HG03342 (cell line): ENCODE measurements at regions not wholly inside any gene's neighbourhood (a gene's known extent, or its start where the extent isn't known, plus 50 kb on each side); places are given as distances from the start of the nearest gene placed in this dataset.
"Not testable (repeated sequence)": the region's sequence is repeated elsewhere in the genome, so short reads cannot be mapped to it uniquely, and the experiment has no call there.

ENCODE experiments used
- ATAC-seq: cut with Tn5 transposase; IDR thresholded peaks from one replicate; pipeline ENCODE4 v1.9.1; 2021; ENCODE audit warnings: mild to moderate bottlenecking, moderate library complexity; ENCODE audit not compliant: unreplicated experiment

DNA sequence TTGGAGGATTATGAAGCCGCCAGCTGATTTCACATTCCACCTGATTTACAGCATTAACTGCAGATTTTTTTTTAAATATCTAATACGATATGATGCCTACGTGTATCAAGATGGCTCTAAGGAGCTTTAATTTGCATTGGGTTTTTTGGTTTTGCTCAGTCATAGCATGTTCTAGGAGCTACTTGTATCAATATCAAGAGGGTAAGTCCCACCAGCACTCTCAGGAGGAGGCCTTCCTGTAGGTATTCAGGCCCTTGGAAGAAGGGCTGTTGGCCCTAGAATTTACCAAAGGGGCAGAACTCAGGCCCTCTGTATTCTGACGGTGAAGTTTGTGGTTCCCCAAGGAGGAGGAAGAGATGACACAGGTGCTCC is 97.2 kb upstream of the IPO5 start:
- ATAC-seq = peak; percentile 35

- no peak for ATAC-seq
Measured at GRCh38 chr13:97858161-97858560, 95.3 kb upstream of the IPO5 start.

GRCh38 chr13:97866346-97866745 is 87.1 kb upstream of the IPO5 start:
- ATAC-seq = no peak

GRCh38 chr13:97866751-97867150 is 86.7 kb upstream of the IPO5 start:
- no peak for ATAC-seq

GRCh38 chr13:97873398-97873797 is 80.1 kb upstream of the IPO5 start:
- no peak for ATAC-seq

DNA sequence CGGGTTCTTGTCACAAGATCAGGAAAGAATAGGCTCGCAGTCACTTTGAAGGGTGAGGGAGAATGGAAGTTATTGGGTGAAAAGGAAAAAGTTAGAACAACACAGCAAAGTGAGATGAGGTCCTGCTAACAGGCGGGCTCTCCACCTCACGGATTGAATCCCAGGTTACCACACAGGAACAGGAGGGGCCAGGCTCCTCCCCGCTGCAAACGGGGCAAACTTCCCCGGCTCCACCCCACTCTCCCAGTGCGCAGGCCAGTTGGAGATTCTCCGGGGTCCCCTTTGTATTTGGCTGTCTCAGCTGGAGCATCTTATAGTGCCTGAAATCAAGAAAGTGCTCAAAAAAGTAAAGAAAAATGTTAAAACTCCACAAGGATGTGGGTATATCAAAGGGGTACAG is 78.3 kb upstream of the IPO5 start:
- ATAC-seq = no peak

DNA sequence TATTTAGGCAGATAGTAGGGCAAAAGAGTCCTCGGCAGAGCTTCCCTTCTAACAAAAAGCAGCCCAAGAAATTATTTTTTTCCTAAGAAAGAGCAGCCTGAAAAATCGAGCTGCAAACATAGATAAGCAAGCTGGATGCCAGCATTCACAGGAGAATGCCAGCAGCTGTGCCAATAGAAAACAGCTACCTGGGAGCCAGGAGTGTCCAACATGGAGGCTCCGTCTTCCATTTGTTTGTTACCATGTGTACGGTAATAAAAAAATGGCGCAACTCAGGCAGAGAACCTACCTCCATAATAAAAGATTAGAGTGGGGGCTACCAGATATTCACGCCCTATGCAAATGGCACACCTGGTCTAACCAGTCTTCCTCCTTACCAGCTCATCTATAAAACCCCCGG is 77.6 kb upstream of the IPO5 start:
- no peak for ATAC-seq

DNA sequence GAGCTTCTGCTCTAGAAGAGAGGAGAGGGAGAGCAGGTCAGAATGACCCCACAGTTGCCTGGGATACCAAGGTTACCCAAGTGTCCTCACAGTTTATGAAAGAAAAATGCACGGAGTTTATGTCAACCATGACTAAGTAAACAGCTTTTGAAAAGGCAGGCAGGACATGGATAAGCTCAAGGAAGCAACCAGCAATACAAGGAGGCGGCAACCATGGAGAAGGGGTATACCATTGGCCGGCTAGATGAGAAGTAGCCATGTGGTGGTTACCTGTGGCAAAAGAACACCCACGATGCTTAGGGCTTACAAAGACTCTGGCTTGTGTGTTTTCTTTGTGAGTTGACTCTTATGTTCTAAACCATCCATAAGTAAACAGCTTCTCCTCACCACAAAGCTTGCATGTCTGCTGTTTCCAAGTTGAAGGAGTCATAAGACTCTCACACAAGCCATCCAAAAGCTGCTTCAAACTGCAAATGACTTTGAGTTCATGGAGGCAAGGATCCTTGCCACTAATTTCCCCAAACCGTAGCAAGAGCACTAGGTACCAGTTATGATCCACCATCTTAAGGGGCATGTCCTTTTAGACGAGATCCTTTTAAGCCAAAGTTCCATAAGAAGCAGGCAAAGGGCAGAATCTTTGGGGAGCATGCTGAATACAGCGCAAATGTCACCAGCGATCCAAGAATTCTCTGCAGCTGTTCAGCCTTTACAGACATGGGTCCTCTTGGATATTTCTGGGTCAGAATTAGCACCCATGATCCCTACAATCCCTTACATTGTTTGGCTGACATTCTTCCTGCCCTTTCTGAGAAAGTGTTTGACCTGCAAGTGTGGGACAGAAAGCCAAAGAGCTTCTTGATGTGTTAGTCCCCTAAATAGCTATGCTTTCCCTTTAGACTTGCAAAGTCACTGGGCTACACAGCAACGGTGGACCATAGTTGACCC is 74.8 kb upstream of the IPO5 start:
- no peak for ATAC-seq

DNA sequence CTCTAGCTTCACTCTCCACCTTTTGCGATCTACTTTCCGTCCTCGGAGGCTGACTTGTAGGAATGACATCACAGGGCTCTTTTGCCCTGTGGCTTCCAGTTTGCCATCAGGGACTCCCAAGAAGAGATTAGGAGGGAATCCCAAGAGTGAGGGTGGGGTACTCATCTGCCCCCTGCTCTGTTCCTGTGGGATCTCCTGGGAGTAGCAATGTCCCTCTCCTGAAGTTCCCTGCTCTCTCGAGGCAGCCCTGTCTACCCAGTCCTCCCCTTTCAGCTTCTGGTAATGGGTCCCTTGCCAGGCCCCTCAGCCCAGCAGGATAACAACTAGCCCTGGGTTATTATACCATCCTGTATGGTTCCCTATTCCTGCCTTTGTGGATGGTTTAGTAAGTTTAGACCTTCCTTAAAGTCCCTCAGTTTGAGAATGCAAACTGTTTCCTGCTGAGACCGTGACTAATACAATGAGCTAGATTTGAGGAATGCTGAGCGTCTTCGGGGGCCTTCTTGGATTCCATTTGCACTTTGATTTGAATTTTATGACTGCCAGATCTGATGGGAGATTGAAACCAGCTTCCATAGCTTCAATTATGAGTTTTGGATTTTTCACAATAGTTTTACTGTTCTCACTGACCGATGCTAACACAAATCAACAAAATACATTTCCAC is 73.7 kb upstream of the IPO5 start:
- ATAC-seq = no peak

DNA sequence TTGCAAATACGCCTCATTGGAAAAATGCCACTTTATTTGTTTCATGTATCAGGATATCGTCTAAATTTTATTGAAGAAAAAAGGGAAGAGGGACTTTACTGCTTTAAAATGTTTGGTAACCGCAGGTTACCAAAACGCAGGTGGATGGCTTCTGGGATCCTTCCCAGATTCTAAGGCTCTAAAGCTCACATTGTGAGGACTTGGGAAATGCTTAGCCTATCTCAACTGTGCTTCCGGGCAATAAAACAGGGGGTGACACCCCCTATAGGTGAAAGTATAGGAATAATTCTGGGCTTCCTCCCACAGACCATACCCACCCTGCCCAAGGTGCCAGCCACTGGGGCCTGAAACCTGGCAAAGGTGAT is 73.2 kb upstream of the IPO5 start:
- ATAC-seq = no peak

- no peak for ATAC-seq
Measured at GRCh38 chr13:97881556-97881955, 71.9 kb upstream of the IPO5 start.

DNA sequence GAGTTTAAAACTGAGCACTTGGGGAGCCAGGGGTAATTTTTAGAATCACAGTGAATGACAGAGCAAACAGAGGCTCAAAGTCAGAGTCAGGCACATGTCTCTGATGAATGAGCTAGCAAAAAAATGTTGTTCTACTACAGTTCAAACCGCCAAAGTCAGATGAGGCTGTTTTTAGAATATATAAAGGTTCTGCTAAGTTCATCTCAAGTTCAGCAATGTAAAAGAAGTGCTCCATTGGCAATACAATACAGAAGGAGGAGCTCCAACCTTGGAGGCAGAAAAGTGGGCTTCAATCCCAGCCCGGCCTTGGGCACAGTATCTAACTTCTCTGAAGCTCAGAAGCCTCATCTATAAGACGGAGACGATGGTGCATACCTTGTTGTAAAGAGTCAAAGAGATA is 70.1 kb upstream of the IPO5 start:
- ATAC-seq = no peak

DNA sequence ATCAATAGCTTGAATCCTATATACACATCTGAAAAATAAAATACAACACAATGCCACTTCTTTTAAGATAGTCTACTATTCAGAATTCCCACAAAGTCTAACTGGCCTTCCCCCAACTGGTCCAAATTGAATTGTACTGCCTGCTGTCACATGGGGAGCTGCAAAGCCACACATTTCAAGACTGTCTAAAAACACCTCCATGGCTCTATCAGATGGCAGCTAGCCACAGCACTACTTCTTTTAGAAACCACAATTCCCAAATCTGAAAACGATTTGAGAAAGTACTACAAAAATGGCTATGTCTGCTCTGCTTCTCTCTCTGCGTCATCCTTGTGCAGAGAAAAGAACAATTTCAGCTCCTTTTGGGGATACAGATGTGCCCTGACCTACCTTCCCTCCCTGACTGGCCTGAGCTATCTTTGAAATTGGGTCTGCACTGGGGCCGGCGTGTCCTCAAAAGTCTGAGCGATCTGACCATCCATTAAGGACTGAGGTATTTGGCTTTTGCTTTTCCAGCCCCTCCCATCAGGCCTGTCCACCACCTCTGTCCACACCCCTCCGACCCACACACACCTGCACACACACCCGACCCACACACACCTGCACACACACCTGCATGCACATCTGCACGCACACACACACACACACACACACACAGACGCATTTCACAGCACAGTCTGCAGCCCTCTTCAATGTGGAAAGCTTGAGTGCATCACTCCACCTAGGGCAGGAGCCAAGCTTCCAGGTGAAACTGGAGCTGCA is 68.6 kb upstream of the IPO5 start:
- no peak for ATAC-seq

- ATAC-seq = no peak
Measured at GRCh38 chr13:97885641-97886040, 67.8 kb upstream of the IPO5 start.

GRCh38 chr13:97889803-97890202 is 63.7 kb upstream of the IPO5 start:
- no peak for ATAC-seq

GRCh38 chr13:97890573-97890972 is 62.9 kb upstream of the IPO5 start:
- ATAC-seq = no peak

DNA sequence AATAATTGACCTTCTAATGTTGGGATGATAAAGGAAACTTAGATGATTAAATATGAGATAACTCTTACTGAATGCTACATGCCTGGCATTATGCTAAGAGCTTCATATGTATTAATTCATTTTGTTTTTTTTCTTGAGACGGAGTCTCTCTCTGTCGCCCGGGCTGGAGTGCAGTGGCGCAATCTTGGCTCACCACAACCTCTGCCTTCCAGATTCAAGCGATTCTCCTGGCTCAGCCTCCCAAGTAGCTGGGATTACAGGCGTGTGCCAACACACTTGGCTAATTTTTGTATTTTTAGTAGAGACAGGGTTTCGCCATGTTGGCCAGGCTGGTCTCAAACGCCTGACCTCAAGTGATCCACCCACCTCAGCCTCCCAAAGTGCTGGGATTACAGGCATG is 61.5 kb upstream of the IPO5 start:
- not testable (repeated sequence) for ATAC-seq

- ATAC-seq = no peak
Measured at GRCh38 chr13:97892717-97893116, 60.8 kb upstream of the IPO5 start.

GRCh38 chr13:97895383-97895782 is 58.1 kb upstream of the IPO5 start:
- ATAC-seq = no peak

DNA sequence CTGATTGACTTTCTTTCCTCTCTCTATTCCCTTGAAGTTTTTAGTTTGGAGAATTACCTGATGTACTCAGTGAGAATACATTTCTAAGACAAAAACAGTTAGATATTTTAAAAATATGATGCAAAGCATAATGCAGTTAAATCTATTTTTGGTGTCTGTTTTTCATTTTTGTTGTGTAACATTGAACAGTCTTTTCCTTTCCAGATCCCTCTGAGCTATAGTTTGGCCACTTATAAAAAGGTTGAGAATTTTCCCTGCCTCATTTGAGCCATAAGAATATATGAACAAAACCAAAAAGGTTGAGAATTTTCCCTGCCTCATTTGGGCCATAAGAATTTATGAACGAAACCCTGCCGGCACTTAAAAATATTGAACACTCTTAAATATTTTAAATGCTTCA is 57.0 kb upstream of the IPO5 start:
- ATAC-seq = no peak

GRCh38 chr13:97901716-97902115 is 51.8 kb upstream of the IPO5 start:
- ATAC-seq = no peak
